ENCODE measurements at regions not wholly inside any gene's neighbourhood (a gene's known extent, or its start where the extent isn't known, plus 50 kb on each side); places are given as distances from the start of the nearest gene placed in this dataset.

GRCh38 chr7:54242776-54243175 lies 299.4 kb upstream of the VSTM2A start:
- no peak for DNase-seq (ENCODE audit: low read depth)

GRCh38 chr7:54245020-54245419 lies 297.2 kb upstream of the VSTM2A start:
- TF ChIP-seq CTCF (IDR thresholded peaks at IDR 0.05; ENCODE audit: insufficient read depth, low read depth, low read length): no peak
- DNase-seq (ENCODE audit: low read depth): no peak
- H3K4me3 ChIP-seq (ENCODE audit: low read depth, low read length): no peak overlapping the region

More at GRCh38 chr7:54242776-54243175, 299.4 kb upstream of the VSTM2A start:
- no peak for TF ChIP-seq CTCF (IDR thresholded peaks at IDR 0.05; ENCODE audit: insufficient read depth, low read depth, low read length)
- H3K4me3 ChIP-seq (ENCODE audit: low read depth, low read length): no peak overlapping the region

DNA sequence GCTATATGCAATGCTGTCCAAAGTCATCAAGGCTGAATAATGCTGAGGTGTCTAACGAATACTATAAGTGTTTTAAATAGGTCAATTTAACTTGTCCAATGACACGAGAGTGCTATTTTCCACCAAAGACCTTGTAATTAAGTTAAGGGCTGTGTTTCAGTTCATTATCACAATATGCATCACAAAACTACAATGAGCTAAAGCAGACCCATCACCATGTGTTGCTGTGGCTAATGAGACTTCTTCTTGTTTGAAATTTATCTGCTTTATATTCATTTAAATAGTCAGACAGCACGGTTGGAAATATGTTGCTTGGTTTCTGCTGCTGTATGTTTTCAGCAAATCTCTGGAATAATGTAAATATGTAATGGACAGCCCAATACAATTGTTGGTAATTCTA lies 292.5 kb upstream of the VSTM2A start:
- TF ChIP-seq CTCF (IDR thresholded peaks at IDR 0.05; ENCODE audit: insufficient read depth, low read depth, low read length): no peak
- H3K4me3 ChIP-seq (ENCODE audit: low read depth, low read length): no peak overlapping the region
- DNase-seq (ENCODE audit: low read depth): no peak

DNA sequence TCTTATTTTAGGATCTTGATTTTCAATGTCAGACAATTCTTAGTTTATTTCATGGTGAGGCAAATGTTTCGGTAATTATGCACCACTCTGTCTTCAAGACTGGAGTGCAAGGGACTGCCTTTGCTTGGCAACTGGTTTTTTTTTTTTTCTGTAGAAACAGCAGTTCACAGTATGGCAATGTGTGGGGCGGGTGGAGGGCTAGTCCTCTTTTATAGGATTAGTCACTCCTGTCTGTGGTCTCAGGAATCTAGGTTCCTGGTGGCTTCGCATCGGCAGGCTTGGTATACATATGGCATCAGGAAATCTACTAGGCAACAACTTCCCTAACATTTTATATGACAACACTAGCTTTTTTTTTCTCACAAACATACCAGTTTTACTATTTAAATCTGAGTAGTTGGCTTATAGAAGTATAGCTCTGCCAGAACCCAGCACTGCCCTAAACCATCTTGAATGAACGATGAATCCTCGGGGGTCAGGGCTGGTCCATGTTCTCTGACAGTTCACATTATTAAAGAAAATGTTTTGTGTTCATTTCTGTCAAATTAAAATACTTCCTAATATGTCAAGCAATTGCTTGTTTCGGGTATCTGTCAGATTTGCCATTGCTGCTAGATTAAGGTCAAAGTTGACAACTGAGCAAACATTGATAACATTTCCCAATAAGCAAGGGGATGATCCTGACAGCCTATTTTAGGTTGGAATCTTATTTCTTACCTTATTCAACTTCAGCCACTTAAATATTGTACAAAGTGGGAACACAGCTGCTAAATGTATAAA lies 289.7 kb upstream of the VSTM2A start:
- TF ChIP-seq CTCF (IDR thresholded peaks at IDR 0.05; ENCODE audit: insufficient read depth, low read depth, low read length): no peak
- no peak overlapping the region for H3K4me3 ChIP-seq (ENCODE audit: low read depth, low read length)
- DNase-seq (ENCODE audit: low read depth): peak; percentile 8

DNA sequence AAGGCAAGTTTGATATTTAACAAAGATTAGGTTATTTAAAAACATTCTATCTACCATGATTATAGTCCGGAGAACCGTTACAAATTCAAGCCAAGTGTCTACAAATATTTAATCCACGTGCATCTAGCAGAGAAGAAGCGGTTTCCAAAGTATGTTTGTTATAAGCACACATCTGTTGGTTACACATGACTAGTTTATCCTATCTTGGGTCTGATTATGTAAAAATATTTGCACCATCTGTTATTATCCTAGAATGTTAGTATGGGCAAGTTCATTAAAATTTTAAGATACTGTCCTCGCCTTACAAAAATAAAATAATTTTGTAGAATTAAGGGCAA lies 289.2 kb upstream of the VSTM2A start:
- DNase-seq (ENCODE audit: low read depth): no peak
- no peak for TF ChIP-seq CTCF (IDR thresholded peaks at IDR 0.05; ENCODE audit: insufficient read depth, low read depth, low read length)

GRCh38 chr7:54255242-54255641 lies 286.9 kb upstream of the VSTM2A start:
- no peak for TF ChIP-seq CTCF (IDR thresholded peaks at IDR 0.05; ENCODE audit: insufficient read depth, low read depth, low read length)
- H3K4me3 ChIP-seq (ENCODE audit: low read depth, low read length): no peak overlapping the region
- DNase-seq (ENCODE audit: low read depth): no peak

More for the DNA sequence above, 289.2 kb upstream of the VSTM2A start:
- H3K4me3 ChIP-seq (ENCODE audit: low read depth, low read length): no peak overlapping the region

DNA sequence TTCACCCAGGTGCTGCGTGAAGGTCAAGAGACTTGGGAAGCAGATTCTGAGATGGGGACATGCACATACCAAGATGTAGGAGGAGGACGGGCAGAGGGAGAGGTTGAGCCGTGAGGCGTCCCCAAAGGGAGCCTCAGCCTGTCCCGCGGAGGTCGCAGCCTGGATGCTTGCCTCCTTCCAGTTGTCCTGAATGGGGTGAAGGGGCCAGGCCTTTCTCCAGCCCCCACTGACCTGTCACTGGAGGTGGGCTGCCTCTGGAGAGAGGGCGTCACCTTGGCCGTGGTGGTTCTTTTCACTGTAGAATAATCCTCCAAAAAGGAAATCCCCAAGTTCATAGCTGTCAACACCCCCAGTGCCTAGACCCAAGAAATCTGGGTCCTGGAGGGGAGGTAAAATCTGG lies 283.0 kb upstream of the VSTM2A start:
- H3K4me3 ChIP-seq (ENCODE audit: low read depth, low read length): no peak overlapping the region
- DNase-seq (ENCODE audit: low read depth): no peak
- TF ChIP-seq CTCF (IDR thresholded peaks at IDR 0.05; ENCODE audit: insufficient read depth, low read depth, low read length): no peak
